ENCODE measurements at regions not wholly inside any gene's neighbourhood (a gene's known extent, or its start where the extent isn't known, plus 50 kb on each side); places are given as distances from the start of the nearest gene placed in this dataset.

DNA sequence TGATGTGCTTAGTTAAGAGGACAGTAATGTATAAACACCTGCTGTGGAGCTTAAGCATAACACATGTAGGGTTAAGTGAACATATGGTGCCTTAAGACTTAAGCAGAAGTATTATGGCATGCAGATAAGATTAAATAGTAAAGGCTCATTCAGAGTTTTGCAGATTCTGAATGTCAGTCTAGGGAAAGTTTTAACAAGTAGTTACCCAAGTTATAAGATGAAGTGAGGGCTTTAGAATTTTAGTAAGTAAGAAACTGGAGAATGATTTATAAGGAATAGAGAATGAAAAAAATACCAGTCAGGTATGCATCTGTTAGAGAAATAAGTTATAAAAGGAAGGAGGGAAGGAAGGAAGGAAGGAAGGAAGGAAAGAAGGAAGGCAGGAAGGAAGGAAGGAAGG is 902.1 kb downstream of the TRAM1L1 start:
- TF ChIP-seq ZNF175 (tag by site-specific recombination; IDR thresholded peaks at IDR 0.05) (no peak), ZBTB7A (tag by site-specific recombination; IDR thresholded peaks at IDR 0.05; ENCODE audit: low read depth) (no peak), ZNF248 (tag by site-specific recombination; IDR thresholded peaks at IDR 0.05) (no peak), GLI4 (tag by site-specific recombination; IDR thresholded peaks at IDR 0.05) (no peak), ZNF792 (tag by site-specific recombination; IDR thresholded peaks at IDR 0.05) (no peak)
- TF ChIP-seq, protein P1, sequence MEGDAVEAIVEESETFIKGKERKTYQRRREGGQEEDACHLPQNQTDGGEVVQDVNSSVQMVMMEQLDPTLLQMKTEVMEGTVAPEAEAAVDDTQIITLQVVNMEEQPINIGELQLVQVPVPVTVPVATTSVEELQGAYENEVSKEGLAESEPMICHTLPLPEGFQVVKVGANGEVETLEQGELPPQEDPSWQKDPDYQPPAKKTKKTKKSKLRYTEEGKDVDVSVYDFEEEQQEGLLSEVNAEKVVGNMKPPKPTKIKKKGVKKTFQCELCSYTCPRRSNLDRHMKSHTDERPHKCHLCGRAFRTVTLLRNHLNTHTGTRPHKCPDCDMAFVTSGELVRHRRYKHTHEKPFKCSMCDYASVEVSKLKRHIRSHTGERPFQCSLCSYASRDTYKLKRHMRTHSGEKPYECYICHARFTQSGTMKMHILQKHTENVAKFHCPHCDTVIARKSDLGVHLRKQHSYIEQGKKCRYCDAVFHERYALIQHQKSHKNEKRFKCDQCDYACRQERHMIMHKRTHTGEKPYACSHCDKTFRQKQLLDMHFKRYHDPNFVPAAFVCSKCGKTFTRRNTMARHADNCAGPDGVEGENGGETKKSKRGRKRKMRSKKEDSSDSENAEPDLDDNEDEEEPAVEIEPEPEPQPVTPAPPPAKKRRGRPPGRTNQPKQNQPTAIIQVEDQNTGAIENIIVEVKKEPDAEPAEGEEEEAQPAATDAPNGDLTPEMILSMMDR (tag by site-specific recombination; IDR thresholded peaks at IDR 0.05), result no peak
